Retinal pigment epithelial cell (primary cell): ENCODE measurements at regions not wholly inside any gene's neighbourhood (a gene's known extent, or its start where the extent isn't known, plus 50 kb on each side); places are given as distances from the start of the nearest gene placed in this dataset.

Source experiments
- DNase-seq: peaks from one replicate; pipeline ENCODE4 v3.0.0-alpha.2; 2010; ENCODE audit warnings: low read depth
- H3K4me3 ChIP-seq: 2 replicates; pipeline ENCODE4 v1.5.1; 2011; ENCODE audit warnings: mild to moderate bottlenecking, low read length, control low read depth, moderate library complexity
- TF ChIP-seq, protein P1 (sequence below): conservative IDR thresholded peaks from 2 replicates; pipeline ENCODE4 v1.5.1; 2011; ENCODE audit warnings: low read depth, low read length, control low read depth, inconsistent platforms

DNA sequence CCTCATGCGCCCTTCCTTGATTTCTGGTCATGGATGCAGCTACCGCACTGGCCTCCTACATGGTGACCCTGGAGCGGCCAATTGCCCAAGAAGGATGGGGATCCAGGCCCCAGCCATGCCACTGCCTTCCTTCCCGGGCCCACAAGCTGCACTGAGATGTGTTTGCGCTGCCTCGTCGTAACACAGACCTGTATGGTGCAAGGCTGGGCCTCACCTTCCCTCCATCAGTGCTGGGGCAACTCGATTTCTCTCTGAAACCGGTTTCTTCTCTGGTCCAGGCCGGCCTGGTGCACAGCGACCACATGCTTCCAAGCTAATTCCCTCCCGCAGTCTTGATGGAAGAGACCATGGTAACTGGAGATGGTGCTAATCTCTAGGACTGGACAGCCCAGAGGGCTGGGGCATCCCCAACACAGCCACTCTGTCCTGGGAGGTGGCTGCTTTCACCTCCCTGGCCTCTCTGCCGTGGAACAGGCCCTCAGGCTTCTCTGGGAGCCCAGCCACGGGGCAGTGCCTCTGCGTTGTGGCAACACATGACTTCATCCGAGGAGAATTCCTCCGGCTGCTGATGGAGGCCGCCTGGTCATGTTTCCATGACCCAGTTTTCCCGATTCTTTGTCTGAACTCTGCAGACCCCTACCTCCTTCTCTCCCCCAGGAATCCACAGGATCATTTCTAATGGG, 184.2 kb downstream of the GLI2 start:
- no peak overlapping the region for H3K4me3 ChIP-seq
- TF ChIP-seq, protein P1, sequence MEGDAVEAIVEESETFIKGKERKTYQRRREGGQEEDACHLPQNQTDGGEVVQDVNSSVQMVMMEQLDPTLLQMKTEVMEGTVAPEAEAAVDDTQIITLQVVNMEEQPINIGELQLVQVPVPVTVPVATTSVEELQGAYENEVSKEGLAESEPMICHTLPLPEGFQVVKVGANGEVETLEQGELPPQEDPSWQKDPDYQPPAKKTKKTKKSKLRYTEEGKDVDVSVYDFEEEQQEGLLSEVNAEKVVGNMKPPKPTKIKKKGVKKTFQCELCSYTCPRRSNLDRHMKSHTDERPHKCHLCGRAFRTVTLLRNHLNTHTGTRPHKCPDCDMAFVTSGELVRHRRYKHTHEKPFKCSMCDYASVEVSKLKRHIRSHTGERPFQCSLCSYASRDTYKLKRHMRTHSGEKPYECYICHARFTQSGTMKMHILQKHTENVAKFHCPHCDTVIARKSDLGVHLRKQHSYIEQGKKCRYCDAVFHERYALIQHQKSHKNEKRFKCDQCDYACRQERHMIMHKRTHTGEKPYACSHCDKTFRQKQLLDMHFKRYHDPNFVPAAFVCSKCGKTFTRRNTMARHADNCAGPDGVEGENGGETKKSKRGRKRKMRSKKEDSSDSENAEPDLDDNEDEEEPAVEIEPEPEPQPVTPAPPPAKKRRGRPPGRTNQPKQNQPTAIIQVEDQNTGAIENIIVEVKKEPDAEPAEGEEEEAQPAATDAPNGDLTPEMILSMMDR, result no peak
- no peak for DNase-seq

DNA sequence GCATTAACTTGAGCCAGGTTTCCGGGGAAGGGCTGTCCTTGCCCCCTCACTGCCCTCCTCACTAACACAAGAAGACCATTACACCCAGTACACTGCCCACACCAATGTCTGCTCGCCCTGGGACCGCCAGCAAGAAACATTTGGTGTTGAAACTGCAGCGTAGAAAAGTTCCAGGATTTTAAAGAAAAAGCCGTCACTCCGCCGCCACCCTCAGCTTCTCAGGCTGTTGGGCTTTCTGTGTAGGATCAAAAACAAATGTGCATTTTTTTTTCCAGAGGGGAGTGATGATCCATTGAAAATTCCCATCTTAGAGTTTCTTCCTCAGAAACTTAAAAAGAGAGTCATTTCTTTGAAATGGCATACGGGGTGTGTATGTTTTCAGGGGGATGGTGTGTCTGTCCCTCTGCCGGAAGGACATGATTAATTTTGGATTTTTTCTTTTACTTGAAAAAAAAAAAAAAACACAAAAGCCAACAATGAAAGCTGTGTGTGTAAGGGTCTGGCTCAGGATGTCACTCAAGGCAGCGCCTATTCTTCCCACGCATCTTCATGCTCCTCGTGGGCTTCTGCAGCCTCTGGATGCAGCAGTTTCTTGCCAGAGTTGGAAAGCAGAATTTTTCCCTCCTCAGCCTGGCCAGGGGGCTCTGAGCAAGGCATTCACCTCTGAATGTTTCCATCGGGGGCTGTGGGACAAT, 184.9 kb downstream of the GLI2 start:
- DNase-seq, result no peak
- H3K4me3 ChIP-seq, result no peak overlapping the region
- TF ChIP-seq, protein P1, result no peak

DNA sequence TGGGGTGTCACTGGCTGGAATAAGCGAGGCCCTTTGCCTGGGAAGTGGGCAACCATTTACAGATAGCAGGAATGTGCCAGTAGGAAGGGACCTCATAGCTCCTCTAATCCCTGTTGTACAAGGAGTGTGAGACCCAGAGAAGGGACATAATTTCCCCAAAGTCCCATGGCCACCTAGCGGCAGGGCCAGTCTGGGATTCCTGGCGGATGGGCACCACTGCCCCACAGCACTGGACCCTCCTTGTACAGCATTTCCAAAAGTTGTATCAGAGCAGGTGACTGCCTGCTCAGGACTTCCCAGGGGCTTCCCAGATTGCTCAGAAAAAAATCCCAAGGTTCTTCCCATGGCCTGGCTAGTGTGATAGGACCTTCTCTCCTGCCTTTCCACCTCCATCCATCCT, 185.8 kb downstream of the GLI2 start:
- TF ChIP-seq, protein P1, result no peak
- DNase-seq, result no peak
- no peak overlapping the region for H3K4me3 ChIP-seq

DNA sequence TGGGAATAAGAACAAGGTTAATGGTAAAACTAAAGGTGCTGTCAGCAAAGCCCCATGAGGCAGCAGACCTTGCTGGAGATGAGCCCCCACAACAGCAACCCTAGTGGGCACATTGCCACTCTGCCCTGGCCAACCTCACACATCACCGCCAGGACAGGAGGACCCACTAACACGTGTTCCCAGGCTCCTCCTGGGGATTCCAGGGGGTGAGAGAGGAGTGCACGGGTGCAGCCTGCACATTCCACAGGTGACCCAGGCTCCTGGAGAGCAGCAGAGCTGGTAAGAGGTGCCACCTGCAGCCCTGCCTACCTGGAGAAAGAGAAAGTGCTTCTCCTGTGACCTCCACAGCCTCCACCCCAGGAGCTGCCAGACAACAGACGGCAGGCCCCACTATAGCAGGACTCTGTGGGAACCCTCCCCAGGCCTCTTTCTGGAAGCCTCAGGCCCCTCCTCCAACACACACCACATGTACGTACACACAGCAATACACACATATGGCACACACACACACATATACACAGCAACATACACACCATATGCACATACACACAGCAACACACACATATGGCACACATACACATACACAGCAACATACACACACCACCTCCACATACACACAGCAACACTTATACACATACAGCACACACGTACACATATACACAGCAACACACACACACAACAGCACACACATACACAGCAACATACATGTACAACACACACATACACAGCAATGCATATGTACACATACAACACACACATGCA, 187.1 kb downstream of the GLI2 start:
- no peak for DNase-seq
- H3K4me3 ChIP-seq, result no peak overlapping the region
- TF ChIP-seq, protein P1, result no peak

DNA sequence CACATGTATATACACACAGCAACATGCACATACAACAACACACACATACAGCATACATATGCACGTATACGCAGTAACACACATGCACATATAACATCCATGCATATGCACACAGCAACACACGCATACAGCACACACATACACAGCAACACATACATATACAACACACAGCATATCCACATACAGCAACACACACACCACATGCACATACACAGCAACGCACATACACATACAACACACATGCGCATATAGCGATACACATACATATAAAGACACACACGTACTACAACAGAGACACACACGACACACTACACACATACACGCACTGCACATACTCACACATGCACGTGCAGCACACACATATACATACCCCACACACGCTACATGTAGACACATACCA, 187.8 kb downstream of the GLI2 start:
- H3K4me3 ChIP-seq, result no peak overlapping the region
- DNase-seq, result no peak
- TF ChIP-seq, protein P1, result no peak

DNA sequence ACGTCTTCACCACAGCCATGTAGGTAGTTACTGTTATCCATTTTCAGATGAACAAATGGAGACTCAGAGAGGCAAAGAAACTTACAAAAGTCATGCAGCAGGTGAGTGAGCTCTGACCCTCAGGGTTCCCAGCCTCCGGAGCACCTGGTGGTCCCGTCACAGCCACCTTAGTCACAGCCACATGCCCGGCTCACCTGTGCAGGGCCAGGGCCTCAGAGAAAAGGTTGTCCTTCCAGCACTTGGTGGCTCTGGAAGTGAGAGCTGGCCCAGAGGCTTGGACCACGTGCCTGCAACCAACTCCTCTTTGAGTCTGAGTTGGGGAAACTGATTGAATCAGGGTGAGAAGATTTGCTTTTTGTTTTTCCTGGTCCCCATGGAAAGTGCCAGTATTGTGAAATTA, 189.3 kb downstream of the GLI2 start:
- no peak overlapping the region for H3K4me3 ChIP-seq
- TF ChIP-seq, protein P1, result no peak
- no peak for DNase-seq
